IPS-NIHi7 (cell line): ENCODE measurements at regions not wholly inside any gene's neighbourhood (a gene's known extent, or its start where the extent isn't known, plus 50 kb on each side); places are given as distances from the start of the nearest gene placed in this dataset.
"Not testable (repeated sequence)": the region's sequence is repeated elsewhere in the genome, so short reads cannot be mapped to it uniquely, and the experiment has no call there.

Experiments used
- DNase-seq: peaks from one replicate; pipeline ENCODE4 v3.0.0; 2012; ENCODE audit warnings: mixed read lengths; ENCODE audit errors: extremely low spot score

DNA sequence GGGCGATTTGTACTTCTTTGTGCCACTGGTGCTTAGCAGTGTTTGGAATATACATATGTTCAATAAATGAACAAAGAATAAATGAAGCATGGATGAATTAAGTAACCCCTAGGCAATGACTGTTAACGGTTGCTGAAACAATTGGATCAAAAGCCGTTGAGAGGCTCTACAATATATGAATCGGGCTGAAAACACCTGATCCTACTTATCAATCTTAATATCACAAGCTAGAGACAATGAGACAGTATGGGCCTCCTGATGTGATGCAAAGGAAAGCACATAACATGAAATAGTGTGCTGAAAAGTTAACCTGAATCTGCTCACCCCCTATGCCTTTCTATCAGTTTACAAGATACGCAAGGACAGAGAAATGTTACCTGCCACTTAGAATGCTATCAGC, 410.3 kb upstream of the RGMB start:
- DNase-seq, result no peak

DNA sequence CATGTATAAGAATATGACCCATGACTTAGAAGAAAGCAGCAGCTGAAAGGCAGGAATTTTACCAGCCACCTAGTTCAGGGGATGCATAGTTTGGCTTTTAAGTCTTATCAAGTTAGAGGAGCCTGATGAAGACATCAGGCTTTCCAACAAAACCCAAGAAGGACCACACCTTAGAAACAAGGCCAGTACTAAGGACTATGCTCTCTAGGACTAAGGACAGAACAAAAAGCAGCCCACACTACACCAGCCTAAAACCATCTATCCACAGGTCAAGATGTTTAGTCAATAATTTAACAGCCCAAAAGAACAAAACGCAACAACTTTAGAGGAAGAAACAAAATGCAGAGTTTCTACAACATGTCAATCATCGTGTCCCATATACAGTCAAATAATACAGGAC, 408.9 kb upstream of the RGMB start:
- DNase-seq, result no peak

DNA sequence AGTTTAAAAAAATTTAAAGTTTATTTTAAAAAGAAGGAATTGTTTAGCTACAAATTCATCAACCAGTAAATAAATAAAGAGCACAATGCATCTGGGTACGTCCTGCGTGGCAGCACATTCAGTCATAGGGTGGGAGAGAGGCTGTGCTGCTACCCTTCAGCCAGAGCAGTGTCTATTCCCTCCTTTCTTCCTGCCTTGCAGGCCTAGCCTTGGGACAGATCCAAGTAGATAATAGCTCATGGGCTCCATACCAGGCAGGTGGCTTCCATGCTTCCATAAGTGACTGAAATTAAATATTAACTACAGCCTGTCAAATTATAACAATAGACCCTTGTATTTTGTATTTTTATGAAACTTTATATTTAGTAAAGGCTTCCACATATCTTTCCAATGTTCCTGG, 408.3 kb upstream of the RGMB start:
- DNase-seq, result no peak

DNA sequence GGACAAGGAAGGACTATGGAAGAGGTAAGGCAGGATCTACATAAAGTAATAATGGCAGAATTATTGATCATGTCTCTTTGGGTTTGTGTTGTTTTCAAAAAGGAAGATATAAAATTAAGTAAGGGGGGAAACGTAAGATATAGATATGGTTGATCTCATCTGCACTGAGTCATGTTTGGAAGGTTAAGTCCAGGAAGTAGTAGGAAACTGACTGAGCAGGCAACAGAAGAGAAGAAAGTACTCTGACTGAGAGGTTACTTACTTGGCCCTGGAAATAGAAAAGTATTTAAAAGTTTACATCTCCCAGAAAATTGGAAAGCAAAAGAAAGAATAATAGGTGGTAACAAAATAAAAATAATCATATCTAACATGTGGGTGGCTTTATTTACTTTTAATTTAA, 405.3 kb upstream of the RGMB start:
- no peak for DNase-seq

DNA sequence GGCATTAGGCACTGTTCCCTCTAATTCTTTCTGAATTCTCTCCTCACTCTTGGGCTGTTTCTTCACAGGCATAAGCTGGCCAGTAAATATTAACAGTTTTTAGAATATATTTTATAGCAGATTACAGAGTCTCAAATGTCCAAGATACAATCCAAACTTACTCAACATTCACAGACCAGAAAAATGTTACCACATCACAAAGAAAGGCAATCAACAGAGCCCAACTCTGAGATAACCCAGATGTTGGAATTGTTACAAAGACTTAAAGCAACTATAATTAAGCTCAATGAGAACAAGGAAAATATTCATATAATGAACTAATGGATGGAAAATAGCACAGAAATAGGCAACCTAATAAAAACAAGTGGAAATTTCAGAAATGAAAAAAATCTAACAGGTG, 401.1 kb upstream of the RGMB start:
- no peak for DNase-seq

DNA sequence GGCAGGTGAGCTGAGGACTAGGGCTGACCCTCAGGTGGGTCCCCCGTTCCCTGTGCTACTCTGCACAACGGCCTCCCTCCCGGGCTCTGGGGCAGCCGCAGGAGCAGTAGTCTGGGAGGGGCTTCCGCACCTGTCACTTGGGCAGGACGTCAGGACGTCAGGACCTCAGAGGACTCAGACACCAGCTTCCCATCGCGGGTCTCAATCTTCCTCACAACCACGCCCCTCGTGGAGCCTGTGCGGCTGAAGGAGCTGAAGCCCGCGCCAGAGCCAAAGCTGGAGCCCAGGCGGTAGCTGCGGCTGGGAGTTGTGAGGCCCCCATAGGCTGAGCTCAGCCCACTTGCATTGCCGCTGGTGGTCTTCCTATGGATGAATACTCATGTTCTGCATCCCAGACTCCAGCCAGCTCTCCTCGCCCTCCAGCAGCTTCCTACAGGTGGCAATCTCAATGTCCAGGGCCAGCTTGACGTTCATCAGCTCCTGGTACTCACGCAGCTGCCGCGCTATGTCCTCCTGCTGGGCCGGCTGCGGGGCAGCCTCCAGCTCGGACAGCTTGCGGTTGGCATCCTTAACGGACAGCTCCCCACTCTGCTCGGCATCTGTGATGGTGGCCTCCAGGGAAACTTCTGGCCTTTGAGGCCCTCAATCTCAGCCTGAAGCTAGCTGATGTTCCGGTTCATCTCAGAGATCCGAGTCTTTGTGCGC, 381.4 kb upstream of the RGMB start:
- no peak for DNase-seq

DNA sequence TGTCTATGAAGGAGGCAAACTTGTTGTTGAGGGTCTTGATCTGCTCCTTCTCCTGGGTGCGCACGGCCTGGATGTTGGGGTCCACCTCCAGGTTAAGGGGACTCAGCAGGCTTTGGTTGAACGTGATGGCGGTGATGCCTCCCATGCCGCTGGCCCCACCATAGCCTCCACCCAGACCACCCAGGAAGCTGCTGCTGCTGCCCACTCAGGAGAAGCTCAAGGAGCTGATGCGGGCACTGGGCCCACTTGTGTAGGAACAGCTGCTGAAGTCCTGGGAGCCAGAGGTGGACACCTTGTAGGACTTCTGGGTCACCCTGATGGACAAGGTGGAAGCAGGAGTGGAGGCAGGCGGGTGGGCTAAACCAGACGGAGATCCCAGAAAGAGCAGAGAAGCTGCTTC, 380.3 kb upstream of the RGMB start:
- DNase-seq, result not testable (repeated sequence)

DNA sequence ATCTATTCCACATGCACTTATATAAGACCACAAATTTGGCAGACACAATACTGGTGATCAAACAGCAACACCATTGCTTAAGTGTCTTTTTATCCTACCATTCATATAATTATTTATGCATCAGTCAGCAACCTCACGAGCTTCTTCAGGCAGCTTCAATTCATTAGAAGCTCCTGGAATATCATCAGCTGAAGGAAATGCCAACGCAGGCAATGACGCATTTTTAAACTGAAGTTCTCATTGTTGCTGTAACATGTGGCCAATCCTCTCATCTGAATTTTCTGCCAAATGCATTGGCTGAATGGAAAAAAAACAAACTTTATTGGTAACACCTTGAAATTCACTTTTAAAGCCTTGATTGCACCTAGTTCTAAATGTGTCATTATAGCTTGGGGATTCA, 376.4 kb upstream of the RGMB start:
- DNase-seq, result no peak

DNA sequence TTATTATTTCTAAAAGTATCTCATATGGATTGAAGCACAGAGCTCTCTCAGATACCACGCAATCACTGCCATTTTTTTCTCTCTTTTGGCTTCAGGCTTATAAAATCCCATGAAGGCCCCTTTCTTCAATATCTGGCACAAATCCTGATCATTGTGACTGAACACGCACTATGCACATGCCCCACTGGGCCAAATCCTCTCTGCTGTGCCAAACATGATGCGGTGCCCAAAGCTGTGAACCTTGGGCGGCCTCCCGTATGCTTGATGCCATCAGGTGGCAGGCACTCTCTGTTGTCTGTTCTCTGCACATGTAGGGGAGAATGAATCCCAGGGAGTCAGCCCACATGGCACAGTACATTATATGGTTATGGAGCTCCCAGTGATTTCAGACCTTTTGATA, 375.0 kb upstream of the RGMB start:
- DNase-seq, result no peak

DNA sequence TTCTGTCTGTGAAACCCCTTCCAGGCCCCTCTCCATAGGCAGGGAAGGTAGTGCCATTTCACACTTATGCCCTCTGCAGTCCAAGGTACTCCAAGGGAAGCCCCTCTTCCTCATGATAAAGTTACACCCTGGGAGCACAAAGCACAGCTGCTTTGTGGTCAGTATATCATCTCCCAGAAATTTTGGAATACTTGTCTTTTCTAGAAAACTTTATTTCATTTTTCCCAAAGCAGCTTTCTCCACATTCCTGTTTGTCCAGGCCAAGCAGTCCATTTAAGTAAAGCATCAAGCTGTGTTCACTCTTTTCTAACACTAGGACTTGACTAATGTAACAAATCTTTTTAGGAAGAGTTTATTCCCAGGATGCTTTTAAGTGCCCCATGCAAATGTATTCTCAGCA, 371.8 kb upstream of the RGMB start:
- DNase-seq, result no peak

DNA sequence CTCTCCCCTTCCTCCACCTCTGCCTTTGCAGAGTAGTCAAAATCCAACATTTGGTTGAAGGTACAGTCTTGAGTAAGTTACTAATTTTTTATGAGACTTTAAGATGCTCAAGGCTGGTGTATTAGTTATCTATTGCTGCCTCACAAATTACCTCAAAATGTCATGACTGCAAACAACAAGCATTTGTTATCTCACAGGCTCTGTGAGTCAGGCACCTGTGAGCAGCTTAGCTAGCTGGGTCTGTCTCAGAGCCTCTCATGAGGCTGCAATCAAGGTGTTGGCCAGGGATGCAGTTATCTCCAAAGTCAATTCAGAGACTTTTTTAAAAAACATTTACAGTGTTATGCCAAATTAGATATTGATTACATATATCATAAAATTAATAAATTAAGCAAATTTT, 371.3 kb upstream of the RGMB start:
- DNase-seq, result no peak

DNA sequence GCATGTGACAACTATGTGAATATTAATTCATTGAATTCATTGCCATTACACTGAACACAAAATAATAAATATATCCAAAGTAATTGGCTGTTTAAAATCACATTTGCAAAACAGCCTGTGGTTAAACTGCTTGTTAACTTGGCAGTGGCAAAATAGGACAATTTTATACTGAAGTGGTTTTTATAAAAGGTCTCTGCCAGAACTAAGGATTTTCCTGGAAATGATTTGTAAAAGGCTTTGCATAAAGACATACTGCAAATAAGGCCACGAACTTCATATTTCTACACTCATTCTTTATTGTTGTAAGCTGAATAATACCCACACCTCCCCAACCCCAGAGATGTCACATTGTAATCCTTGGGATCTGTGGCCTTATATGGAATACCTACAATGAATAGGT, 370.3 kb upstream of the RGMB start:
- DNase-seq, result no peak

DNA sequence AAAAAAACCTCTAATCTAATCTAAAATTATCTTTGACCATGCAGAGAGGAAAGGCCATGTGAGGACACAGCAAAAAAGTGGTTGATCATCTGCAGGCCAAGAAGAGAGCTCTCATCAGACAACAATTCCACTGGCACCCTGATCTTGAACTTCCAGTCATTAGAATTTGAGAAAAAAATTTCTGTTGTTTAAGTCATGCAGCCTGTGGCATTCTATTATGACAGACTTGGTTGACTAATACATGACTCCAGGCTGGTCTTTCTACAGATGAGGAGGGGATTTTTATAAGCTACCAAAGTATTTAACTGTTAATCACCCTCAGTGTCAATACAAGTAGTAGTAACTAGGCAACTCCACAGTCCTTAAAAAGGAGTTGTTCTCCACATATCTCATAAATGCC, 358.5 kb upstream of the RGMB start:
- no peak for DNase-seq

DNA sequence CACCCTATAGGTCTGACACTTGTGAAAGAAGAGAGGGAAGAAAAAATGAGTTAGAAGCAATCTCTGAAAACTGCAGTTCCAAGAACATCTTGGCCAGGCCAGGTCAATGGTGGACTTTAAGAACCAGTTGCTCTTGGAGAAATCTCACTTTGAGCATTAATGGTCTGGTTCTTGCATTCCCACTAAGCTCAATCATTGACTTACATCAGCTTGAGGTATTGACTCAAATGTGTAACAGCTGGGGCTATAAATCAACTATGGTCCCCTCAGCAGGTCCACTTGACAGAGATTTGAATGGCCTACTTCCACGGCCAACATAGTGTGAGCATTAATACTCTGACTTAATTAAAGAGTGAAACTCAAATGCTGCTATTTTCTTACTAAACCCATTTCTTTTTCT, 357.8 kb upstream of the RGMB start:
- no peak for DNase-seq

DNA sequence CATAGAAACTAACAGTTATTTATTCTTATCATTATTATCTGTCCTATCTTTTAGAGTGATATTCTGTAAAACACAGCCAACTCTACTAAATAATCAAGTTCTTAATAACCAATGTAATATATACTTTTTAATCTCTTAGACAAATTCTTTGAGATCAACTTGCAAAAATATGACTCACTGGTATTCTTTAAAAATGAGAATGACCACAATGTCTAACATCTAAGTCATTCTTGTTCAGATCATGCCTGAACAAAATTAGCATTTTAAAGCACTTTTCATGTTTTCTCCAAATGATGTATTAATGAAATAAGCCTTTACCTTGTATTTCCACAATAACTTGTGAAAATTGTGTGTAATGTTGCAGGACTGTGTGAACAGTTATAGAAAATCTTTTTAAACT, 356.9 kb upstream of the RGMB start:
- DNase-seq, result no peak

DNA sequence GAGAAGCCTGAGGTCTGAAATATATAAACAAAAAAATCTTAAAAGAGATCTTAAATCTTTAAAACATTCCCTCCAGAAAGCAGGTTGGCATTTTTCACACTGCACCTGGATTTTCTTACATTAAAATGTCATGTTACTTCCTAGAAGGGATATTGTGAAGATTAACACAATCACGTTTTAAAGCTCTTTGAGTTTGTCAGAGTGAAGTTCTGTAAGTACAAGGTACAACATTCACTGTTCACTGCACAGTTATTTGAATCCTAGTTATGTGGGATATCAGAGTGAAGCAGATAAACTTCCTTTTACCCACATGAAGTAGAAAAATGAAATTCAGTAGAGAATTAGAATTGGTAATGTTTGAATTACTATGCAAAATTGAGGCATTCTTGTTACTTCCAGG, 353.6 kb upstream of the RGMB start:
- no peak for DNase-seq

DNA sequence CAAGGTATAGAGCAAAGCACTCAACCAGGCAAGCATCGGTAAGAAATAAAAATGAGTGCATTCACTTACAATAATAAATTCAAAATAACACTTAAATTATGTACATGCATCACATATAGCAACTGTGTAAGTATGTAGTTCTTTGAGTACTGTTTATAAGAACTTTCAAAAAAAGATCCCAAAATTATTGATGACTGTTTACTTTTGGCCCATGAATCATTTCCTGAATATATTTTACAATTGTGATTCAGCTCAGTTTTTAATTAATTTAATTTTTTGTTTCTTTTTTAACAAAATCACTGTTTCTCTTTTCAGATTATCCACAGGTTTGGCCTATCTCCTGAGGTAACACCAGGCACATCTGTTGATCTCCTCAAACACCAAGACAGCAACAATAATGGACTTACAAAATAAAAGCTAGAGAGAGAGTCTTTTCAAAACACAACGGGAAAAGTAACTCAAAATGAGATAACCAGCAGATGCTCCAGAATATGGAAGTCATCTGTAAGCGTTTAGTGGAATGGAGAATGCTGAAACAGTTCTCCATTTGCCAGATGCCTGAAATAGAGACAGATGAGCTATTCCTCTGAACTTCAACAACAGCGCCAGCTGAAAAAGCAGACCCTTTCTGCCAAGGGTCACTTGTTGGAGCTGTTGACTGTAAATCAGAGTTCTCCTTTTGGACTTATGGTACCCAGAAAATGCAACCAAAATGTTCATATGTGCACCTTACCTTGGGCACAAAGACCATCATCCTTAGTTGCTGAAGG, 348.6 kb upstream of the RGMB start:
- DNase-seq, result no peak

DNA sequence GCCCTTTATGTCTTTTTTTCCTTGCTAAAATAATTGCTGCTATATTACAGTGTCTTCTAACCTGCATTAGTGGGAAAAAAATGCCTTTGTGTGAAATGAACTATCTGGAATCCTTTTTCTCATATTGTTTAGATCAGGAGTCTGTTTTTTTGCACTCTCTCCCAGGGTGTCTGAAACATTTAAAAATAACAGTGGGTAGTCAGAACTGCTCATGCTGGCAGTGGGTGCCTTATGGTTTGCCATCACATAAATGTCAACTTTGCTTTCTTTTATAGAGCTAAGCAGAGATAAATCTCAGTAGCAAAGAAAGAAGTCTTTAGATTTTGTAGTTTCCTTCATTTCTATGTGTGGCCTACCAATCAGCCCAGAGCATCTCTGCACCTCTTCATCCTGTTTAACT, 347.8 kb upstream of the RGMB start:
- no peak for DNase-seq

DNA sequence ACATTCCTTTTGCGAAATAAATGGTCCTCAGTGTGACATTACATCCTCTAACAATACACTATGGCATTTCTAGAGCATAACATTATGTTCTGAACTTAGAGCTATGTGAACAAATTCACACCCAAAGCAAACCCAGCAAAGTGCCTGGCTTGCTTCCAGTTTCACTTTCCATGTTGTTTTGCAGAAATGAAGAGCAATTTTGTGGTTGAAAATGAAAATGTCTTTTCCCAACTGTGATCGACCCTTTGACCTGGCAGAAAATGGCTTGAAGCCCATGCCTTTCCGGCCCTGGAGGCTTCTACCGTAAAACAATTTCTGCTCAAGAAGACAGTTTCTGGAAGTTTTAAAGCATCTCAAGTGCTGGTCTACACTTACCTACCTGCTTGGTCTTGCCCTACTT, 344.7 kb upstream of the RGMB start:
- DNase-seq, result no peak

DNA sequence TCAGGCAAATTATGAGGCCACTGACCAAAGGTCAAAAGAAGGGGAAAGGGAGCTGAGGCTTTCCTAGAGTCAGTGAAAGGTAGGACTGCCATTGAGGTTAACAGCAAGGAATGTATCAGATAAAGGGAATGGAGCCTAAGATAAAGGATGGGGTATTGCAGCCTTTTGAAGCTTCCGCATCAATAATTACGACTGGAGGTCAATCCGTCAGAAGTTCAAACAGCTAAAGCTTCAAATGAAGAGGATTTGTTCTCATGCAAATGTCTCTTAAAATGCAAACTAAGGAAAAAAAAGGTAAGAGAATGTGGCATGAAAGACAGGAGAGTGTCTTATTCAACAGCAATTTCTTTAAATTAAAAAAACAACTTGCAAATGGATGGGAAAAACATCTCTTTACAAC, 341.1 kb upstream of the RGMB start:
- DNase-seq, result peak; percentile 34

DNA sequence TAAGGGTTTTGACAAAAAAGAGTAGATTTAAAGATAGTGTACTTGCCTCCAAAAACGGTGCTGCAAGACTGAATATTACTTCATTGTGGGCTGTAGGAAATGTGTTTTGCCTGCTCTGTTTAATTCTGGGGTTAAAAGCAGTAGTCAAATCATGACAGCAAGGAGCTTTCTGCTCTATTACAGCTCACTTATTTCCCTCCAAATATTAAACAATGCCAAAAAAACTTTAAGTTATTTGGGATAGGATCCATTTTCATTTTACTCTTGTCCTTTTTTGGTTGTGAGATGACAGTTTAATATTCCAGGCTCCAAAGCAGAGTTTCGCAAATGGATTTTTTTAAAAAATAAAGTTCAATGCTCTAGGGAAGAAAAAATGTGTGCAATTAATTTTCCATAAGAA, 340.4 kb upstream of the RGMB start:
- no peak for DNase-seq

DNA sequence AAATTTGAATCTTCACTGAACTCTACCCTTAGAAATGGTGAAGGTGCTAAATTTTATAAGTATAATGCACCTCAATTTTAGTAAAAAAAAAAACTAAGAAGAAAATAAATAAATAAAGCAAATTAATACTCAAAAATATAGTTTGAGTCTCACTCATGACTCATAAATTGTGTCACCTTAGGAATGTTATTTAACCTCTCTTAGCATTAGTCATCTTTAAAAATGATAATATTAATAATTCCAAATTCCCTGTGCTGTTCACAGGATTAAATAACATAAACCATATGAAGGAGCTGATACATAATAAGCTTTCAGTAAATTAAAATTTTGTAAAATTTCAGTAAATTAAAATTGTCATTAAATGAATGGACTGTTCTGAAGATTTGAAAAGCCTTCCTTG, 339.8 kb upstream of the RGMB start:
- no peak for DNase-seq

DNA sequence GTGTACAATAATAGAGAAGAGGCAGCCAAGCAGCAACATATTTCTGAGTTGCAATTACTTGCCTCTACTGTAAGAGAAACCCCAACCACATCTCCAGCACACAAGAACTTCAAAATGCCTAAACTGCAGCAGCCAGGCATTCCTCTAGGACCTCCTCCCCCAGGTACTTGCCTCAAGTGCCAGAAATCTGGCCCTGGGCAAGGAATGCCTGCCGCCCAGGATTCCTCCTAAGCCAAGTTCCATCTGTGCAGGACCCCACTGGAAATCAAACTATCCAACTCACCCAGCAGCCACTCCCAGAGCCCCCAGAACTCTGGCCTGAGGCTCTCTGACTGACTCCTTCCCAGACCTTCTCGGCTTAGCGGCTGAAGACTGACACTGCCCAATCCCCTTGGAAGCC, 336.8 kb upstream of the RGMB start:
- DNase-seq, result no peak

DNA sequence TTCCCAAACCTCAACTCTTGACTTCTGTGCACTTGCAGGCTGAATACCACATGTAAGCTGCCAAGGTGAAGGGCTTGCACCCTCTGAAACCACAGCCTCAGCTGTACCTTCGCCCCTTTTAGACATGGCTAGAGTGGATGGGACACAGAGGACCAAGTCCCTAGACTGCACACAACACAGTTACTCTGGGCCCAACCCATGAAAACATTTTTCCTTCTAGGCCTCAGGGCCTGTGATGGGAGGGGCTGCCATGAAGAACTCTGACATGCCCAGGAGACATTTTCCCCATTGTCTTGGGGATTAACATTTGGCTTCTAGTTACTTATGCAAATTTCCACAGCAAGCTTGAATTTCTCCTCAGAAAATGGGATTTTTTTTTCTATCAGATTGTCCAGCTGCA, 331.0 kb upstream of the RGMB start:
- no peak for DNase-seq
